Adrenal gland (tissue), 5 donors: ENCODE measurements at regions not wholly inside any gene's neighbourhood (a gene's known extent, or its start where the extent isn't known, plus 50 kb on each side); places are given as distances from the start of the nearest gene placed in this dataset.

ENCODE experiments used
- CTCF ChIP-seq, 6 experiments: fragments of 450-650 bp in 4 of 6; fragments of 200-600 bp in 2 of 6; sonication (generic) in 1 of 6; IDR thresholded peaks; 1 replicate in 5 of 6; 2 replicates in 1 of 6; pipeline versions ENCODE4 v1.5.1 to v1.8.0; 2016 to 2021; ENCODE audit warnings: antibody characterized with exemption in 6 of 6, mild to moderate bottlenecking in 2 of 6, moderate library complexity in 1 of 6
- POLR2A ChIP-seq, 2 donors: fragments of 450-650 bp; IDR thresholded peaks; one replicate each; pipeline ENCODE4 v1.6.1; 2017; ENCODE audit warnings: antibody characterized with exemption in 2 of 2, mild to moderate bottlenecking in 2 of 2, moderate library complexity in 1 of 2
- donor health status: DM: no; HTN: no; CAD: no.

- TF ChIP-seq POLR2A (IDR thresholded peaks at IDR 0.05) (no peak), CTCF (IDR thresholded peaks at IDR 0.05) (no peak)
Observed at GRCh38 chr5:118548761-118549720, 439.3 kb downstream of the DTWD2 start.
